HUDEP-2 (cell line): ENCODE measurements at regions not wholly inside any gene's neighbourhood (a gene's known extent, or its start where the extent isn't known, plus 50 kb on each side); places are given as distances from the start of the nearest gene placed in this dataset.

Experiments
- DNase-seq, 76 experiments: peaks; one replicate each; lab custom pipeline; 2025; ENCODE audit not compliant: unreplicated experiment in 76 of 76; lab: John Stamatoyannopoulos, UW

- DNase-seq = no peak
These were observed 143.5 kb downstream of the ACKR3 start for GRCh38 chr2:236712961-236713673.

GRCh38 chr2:236714080-236714479, 144.5 kb downstream of the ACKR3 start:
- DNase-seq = no peak

GRCh38 chr2:236715077-236715476, 145.5 kb downstream of the ACKR3 start:
- DNase-seq = no peak

- no peak for DNase-seq
These were observed 145.9 kb downstream of the ACKR3 start for GRCh38 chr2:236715491-236715961.

GRCh38 chr2:236717120-236717519, 147.5 kb downstream of the ACKR3 start:
- DNase-seq = no peak

- DNase-seq = no peak
These were observed 148.1 kb downstream of the ACKR3 start for GRCh38 chr2:236717729-236718128.

- DNase-seq = no peak
These were observed 148.8 kb downstream of the ACKR3 start for GRCh38 chr2:236718207-236718992.

- no peak for DNase-seq
These were observed 149.6 kb downstream of the ACKR3 start for GRCh38 chr2:236719192-236719635.

GRCh38 chr2:236720974-236721540, 151.4 kb downstream of the ACKR3 start:
- DNase-seq = no peak

- no peak for DNase-seq
These were observed 154.6 kb downstream of the ACKR3 start for GRCh38 chr2:236724200-236724599.

- DNase-seq = no peak
These were observed 157.3 kb downstream of the ACKR3 start for GRCh38 chr2:236726701-236727450.

- no peak for DNase-seq
These were observed 159.5 kb downstream of the ACKR3 start for GRCh38 chr2:236728916-236729670.

- no peak for DNase-seq
These were observed 160.8 kb downstream of the ACKR3 start for GRCh38 chr2:236730393-236730792.

GRCh38 chr2:236731767-236732580, 162.3 kb downstream of the ACKR3 start:
- no peak for DNase-seq

- no peak for DNase-seq
These were observed 163.5 kb downstream of the ACKR3 start for GRCh38 chr2:236733156-236733555.

GRCh38 chr2:236735825-236736238, 166.2 kb downstream of the ACKR3 start:
- DNase-seq = no peak

- DNase-seq = no peak
These were observed 168.4 kb downstream of the ACKR3 start for GRCh38 chr2:236738030-236738429.

GRCh38 chr2:236738896-236739295, 169.3 kb downstream of the ACKR3 start:
- DNase-seq = no peak

- no peak for DNase-seq
These were observed 170.0 kb downstream of the ACKR3 start for GRCh38 chr2:236739663-236740062.
